Fibroblast of pulmonary artery (primary cell): ENCODE measurements at regions not wholly inside any gene's neighbourhood (a gene's known extent, or its start where the extent isn't known, plus 50 kb on each side); places are given as distances from the start of the nearest gene placed in this dataset.

Experiments used
- DNase-seq: peaks from one replicate; pipeline ENCODE4 v3.0.0-alpha.2; 2010; ENCODE audit warnings: low read depth
- H3K4me3 ChIP-seq: replicated peaks from 2 replicates; pipeline ENCODE4 v1.5.1; 2011; ENCODE audit warnings: low read depth, mild to moderate bottlenecking, control low read depth, low read length, moderate library complexity
- TF ChIP-seq, protein P1 (sequence below): IDR thresholded peaks from 2 replicates; pipeline ENCODE4 v1.5.1; 2011; ENCODE audit warnings: mild to moderate bottlenecking, control low read depth, low read length, inconsistent platforms; ENCODE audit errors: missing control alignments

DNA sequence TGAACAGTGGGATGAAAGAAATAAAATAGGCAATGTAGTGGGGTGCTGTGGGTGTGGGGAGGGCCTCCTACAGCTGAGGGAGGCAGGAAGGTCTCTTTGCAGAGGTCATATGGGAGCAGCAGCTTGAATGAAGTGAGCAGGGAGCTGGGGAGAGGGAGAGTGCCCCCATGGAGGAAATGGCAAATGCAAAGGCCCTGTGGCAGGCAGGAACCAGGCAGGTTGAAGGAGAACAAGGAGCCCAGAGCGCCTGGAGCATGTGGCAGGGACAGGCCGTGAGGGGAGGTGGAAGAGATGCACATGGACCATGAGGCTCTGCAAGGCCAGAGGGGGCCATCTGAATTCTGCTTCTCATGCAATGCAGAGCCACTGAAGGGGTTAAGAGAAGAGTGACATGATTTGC lies 191.8 kb downstream of the URI1 start:
- no peak for DNase-seq
- TF ChIP-seq, protein P1, sequence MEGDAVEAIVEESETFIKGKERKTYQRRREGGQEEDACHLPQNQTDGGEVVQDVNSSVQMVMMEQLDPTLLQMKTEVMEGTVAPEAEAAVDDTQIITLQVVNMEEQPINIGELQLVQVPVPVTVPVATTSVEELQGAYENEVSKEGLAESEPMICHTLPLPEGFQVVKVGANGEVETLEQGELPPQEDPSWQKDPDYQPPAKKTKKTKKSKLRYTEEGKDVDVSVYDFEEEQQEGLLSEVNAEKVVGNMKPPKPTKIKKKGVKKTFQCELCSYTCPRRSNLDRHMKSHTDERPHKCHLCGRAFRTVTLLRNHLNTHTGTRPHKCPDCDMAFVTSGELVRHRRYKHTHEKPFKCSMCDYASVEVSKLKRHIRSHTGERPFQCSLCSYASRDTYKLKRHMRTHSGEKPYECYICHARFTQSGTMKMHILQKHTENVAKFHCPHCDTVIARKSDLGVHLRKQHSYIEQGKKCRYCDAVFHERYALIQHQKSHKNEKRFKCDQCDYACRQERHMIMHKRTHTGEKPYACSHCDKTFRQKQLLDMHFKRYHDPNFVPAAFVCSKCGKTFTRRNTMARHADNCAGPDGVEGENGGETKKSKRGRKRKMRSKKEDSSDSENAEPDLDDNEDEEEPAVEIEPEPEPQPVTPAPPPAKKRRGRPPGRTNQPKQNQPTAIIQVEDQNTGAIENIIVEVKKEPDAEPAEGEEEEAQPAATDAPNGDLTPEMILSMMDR, result no peak
- H3K4me3 ChIP-seq, result no peak overlapping the region

DNA sequence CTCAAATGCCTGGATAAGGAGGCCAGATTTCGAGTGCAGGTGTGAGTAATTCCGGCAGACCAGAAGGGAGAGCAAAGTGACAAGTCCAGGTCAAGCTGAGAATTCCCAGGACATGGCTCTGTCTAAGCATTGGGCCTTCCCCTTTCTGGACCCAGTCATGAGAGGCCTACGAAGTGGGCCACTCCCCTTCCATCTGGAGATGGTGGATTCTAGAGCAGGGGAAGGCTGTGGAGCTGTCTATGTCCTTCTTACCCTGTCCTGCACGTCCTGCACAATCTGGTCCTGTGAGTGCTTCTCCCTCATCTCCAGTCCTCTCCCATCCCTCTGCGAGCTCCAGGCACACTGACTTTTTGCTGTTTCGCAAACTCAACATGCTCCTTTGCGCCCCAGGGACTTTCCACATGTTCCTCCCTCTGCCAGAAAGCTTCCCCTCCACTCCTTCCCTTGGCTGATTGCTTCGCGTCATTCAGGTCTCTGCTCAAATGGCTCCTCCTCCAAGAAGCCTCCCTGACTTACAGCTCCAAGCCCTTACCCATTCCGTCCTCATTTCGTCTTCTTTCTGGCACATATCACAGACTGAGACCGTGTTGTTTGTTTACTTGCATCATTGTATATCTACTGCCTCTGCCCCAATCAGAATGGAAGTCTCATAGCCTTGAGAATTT lies 193.2 kb downstream of the URI1 start:
- no peak for DNase-seq
- TF ChIP-seq, protein P1, result no peak
- H3K4me3 ChIP-seq, result no peak overlapping the region

DNA sequence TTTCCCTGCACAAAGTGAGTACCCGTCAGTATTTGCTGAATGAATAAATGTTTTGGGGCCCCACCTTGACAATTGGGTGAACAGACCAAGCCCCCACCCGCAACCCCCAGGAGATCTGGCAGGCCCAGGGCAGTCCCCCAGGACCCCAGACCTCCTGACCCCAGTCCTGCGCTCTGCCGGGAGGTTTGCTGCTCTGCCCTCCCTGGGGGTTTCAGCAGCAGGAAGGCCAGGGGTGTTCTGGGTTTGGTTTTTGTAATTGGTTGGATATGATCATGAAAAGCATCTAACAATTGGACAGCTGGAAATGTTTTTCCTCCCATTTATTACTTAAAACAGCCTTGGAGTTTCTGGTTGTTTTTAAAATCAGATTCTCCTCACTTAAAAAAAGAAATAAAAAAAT lies 193.8 kb downstream of the URI1 start:
- no peak overlapping the region for H3K4me3 ChIP-seq
- DNase-seq, result no peak
- TF ChIP-seq, protein P1, result no peak

DNA sequence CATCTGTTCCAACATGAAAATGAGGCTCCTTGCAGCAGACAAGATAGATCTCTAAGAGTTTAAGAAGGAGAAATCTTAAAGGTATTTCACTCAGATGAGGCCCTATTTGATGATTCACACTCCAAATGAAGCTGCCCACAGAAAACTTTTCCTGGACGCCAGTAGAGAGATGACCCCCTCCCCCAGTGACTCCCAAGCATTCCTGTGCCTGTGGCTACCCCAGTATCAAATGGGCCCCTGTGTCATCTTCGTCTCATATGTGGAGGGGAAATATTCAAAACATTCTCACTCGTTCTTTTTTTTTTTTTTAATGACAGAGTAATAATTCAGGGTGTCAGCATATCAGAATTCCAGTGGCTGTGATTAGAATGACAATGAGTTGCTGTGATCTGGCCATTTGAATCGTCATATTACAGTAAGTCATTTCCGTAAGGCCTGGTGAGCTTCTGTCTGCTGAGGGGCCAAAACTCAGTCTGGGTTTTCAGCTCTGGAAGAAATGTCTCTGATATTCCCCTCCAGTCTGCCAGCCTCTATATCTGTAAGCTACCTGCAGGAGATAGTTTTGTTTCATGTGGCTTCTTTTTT lies 194.7 kb downstream of the URI1 start:
- no peak overlapping the region for H3K4me3 ChIP-seq
- DNase-seq, result no peak
- TF ChIP-seq, protein P1, result no peak

DNA sequence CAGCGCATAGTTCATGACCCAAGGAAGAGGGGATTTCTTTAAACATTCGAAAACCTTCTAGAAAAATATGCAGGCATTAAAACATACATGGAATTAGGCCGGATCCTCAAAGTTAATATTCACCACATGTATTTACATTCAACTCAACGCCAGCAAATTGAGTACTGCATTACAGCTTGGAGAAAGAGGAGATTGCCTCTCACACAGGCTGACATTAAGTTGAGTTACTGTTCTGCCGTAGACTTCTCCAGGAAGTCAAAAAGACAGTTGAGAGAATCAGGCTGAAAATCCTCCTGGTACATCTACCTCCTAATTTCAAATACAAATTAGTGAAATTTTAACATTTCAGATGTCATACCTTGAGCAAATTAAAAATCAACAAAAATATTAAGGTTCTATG lies 195.7 kb downstream of the URI1 start:
- TF ChIP-seq, protein P1, result no peak
- H3K4me3 ChIP-seq, result no peak overlapping the region
- DNase-seq, result no peak

DNA sequence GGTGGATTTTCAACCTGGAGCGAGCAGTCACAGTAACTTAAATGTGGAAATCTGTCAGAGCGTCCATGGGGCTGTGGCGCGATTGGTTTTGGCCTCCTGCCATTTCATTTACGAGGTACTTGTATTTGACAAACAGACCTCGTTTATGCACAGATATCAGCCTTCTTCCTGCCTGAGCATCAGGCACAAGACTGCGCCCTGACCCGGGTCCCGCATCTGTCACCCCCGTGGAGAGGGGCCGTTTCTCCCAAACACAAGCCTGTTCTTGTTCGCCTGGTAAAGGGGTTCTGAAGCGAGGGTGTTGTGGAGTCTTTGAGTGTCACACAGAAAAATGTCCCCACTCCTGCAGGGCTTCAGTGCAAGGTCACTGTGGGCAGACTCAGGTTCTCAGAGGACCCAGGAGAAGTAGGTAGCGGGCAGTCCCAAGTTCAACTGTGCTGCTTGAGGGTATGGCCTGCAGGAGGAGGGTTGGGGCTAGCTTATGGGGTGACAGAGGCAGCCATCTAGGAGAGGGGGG lies 202.3 kb downstream of the URI1 start:
- no peak overlapping the region for H3K4me3 ChIP-seq
- TF ChIP-seq, protein P1, result no peak
- no peak for DNase-seq

DNA sequence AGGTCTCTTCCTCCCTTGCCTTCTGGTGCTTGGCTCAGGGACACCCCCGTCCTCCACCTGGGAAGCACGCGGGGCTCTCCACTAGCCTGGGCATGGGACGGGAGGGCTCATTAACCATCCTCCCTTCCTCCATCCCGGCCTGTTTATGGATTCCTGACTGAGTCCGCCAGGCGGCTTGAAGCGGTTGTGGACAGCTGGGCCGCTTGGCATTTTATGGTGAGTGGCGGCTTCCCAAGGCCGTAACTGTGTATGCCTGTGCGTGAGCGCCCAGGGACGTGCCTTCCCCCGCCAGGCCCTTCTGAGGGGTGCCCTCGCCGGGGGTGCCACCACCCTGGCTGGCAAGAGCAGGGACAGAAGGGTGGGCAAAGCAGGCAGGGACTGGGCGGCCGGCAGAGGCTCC lies 202.8 kb downstream of the URI1 start:
- TF ChIP-seq, protein P1, result no peak
- no peak for DNase-seq
- H3K4me3 ChIP-seq, result no peak overlapping the region
